NCI-H146 (cell line): ENCODE measurements at regions not wholly inside any gene's neighbourhood (a gene's known extent, or its start where the extent isn't known, plus 50 kb on each side); places are given as distances from the start of the nearest gene placed in this dataset.

Experiments
- DNase-seq: peaks from one replicate; lab custom pipeline; 2025; lab: John Stamatoyannopoulos, UW

- DNase-seq: no peak
Measured at GRCh38 chr15:70201425-70201775, 103.7 kb upstream of the TLE3 start.

GRCh38 chr15:70200511-70201424 lies 103.1 kb upstream of the TLE3 start:
- peak; percentile 79 for DNase-seq

GRCh38 chr15:70199540-70200410 lies 102.1 kb upstream of the TLE3 start:
- no peak for DNase-seq

GRCh38 chr15:70199124-70199482 lies 101.4 kb upstream of the TLE3 start:
- DNase-seq: no peak

- no peak for DNase-seq
Measured at GRCh38 chr15:70198441-70199123, 100.9 kb upstream of the TLE3 start.

GRCh38 chr15:70197945-70198361 lies 100.2 kb upstream of the TLE3 start:
- DNase-seq: no peak

GRCh38 chr15:70197318-70197944 lies 99.7 kb upstream of the TLE3 start:
- peak; percentile 20 for DNase-seq

GRCh38 chr15:70196372-70197316 lies 98.9 kb upstream of the TLE3 start:
- DNase-seq: peak; percentile 89

- DNase-seq: no peak
Measured at GRCh38 chr15:70195587-70196305, 98.0 kb upstream of the TLE3 start.

- DNase-seq: no peak
Measured at GRCh38 chr15:70195171-70195570, 97.5 kb upstream of the TLE3 start.

GRCh38 chr15:70194266-70194665 lies 96.5 kb upstream of the TLE3 start:
- no peak for DNase-seq

- DNase-seq: no peak
Measured at GRCh38 chr15:70193734-70194133, 96.0 kb upstream of the TLE3 start.

- DNase-seq: no peak
Measured at GRCh38 chr15:70192490-70192889, 94.8 kb upstream of the TLE3 start.

- no peak for DNase-seq
Measured at GRCh38 chr15:70192041-70192440, 94.3 kb upstream of the TLE3 start.

- DNase-seq: no peak
Measured at GRCh38 chr15:70190965-70191364, 93.2 kb upstream of the TLE3 start.

GRCh38 chr15:70189826-70190695 lies 92.3 kb upstream of the TLE3 start:
- no peak for DNase-seq

- DNase-seq: no peak
Measured at GRCh38 chr15:70188286-70188685, 90.6 kb upstream of the TLE3 start.

- DNase-seq: no peak
Measured at GRCh38 chr15:70187331-70187730, 89.6 kb upstream of the TLE3 start.

GRCh38 chr15:70186152-70186551 lies 88.4 kb upstream of the TLE3 start:
- DNase-seq: no peak
